ENCODE measurements at regions not wholly inside any gene's neighbourhood (a gene's known extent, or its start where the extent isn't known, plus 50 kb on each side); places are given as distances from the start of the nearest gene placed in this dataset.

- no peaks in the 10 kb centered on the region for H3F3A ChIP-seq (ENCODE audit: insufficient read depth, low read length)
- no peak overlapping the region for H3K9ac ChIP-seq (ENCODE audit: low read length)
- no peaks in the 10 kb centered on the region for H3K9me2 ChIP-seq (ENCODE audit: low read depth, low read length)
- no peak overlapping the region for H3K27ac ChIP-seq (ENCODE audit: low read depth, low read length, poor library complexity, severe bottlenecking)
- no peaks in the 10 kb centered on the region for H3K27me3 ChIP-seq (ENCODE audit: insufficient read depth, low read length)
- H3K4me1 ChIP-seq (ENCODE audit: insufficient read depth, low read length, severe bottlenecking), result no peaks in the 10 kb centered on the region
- no peaks in the 10 kb centered on the region for H4K20me1 ChIP-seq (ENCODE audit: insufficient read depth, low read length)
- no peaks in the 10 kb centered on the region for H3K79me2 ChIP-seq (ENCODE audit: insufficient read depth, low read length)
- no peak overlapping the region for H3K4me2 ChIP-seq (ENCODE audit: low read length)
- TF ChIP-seq CTCF (IDR thresholded peaks at IDR 0.05; ENCODE audit: low read length) (no peak), EZH2 (IDR thresholded peaks at IDR 0.05; ENCODE audit: borderline replicate concordance, low read length) (no peak)
- H3K36me3 ChIP-seq (ENCODE audit: insufficient read depth, low read length), result no peaks in the 10 kb centered on the region
- H2AFZ ChIP-seq (ENCODE audit: low read length), result no peak overlapping the region
- no peaks in the 10 kb centered on the region for H3K9me3 ChIP-seq (ENCODE audit: low read length)
- H3K4me3 ChIP-seq (ENCODE audit: low read depth, low read length, poor library complexity, severe bottlenecking), result no peak overlapping the region
Measured at GRCh38 chr5:91794856-91795548, 411.9 kb upstream of the ARRDC3 start.

GRCh38 chr5:91794455-91794854 lies 411.3 kb upstream of the ARRDC3 start:
- no peak overlapping the region for H2AFZ ChIP-seq (ENCODE audit: low read length)
- no peaks in the 10 kb centered on the region for H4K20me1 ChIP-seq (ENCODE audit: insufficient read depth, low read length)
- H3K4me1 ChIP-seq (ENCODE audit: insufficient read depth, low read length, severe bottlenecking), result no peaks in the 10 kb centered on the region
- no peak for TF ChIP-seq CTCF (IDR thresholded peaks at IDR 0.05; ENCODE audit: low read length)
- TF ChIP-seq EZH2 (IDR thresholded peaks at IDR 0.05; ENCODE audit: borderline replicate concordance, low read length), result no peak
- H3K9me2 ChIP-seq (ENCODE audit: low read depth, low read length), result no peaks in the 10 kb centered on the region
- H3K79me2 ChIP-seq (ENCODE audit: insufficient read depth, low read length), result no peaks in the 10 kb centered on the region
- no peaks in the 10 kb centered on the region for H3K27me3 ChIP-seq (ENCODE audit: insufficient read depth, low read length)
- H3K27ac ChIP-seq (ENCODE audit: low read depth, low read length, poor library complexity, severe bottlenecking), result no peak overlapping the region
- no peak overlapping the region for H3K4me2 ChIP-seq (ENCODE audit: low read length)
- H3K36me3 ChIP-seq (ENCODE audit: insufficient read depth, low read length), result no peaks in the 10 kb centered on the region
- no peaks in the 10 kb centered on the region for H3K9me3 ChIP-seq (ENCODE audit: low read length)
- no peak overlapping the region for H3K4me3 ChIP-seq (ENCODE audit: low read depth, low read length, poor library complexity, severe bottlenecking)
- H3K9ac ChIP-seq (ENCODE audit: low read length), result no peak overlapping the region
- no peaks in the 10 kb centered on the region for H3F3A ChIP-seq (ENCODE audit: insufficient read depth, low read length)

GRCh38 chr5:91787718-91788117 lies 404.6 kb upstream of the ARRDC3 start:
- no peak overlapping the region for H3K4me3 ChIP-seq (ENCODE audit: low read depth, low read length, poor library complexity, severe bottlenecking)
- H3K9me2 ChIP-seq (ENCODE audit: low read depth, low read length), result no peaks in the 10 kb centered on the region
- no peak overlapping the region for H3K9ac ChIP-seq (ENCODE audit: low read length)
- no peaks in the 10 kb centered on the region for H3K79me2 ChIP-seq (ENCODE audit: insufficient read depth, low read length)
- no peaks in the 10 kb centered on the region for H3F3A ChIP-seq (ENCODE audit: insufficient read depth, low read length)
- H4K20me1 ChIP-seq (ENCODE audit: insufficient read depth, low read length), result no peaks in the 10 kb centered on the region
- H3K27ac ChIP-seq (ENCODE audit: low read depth, low read length, poor library complexity, severe bottlenecking), result no peak overlapping the region
- no peaks in the 10 kb centered on the region for H3K27me3 ChIP-seq (ENCODE audit: insufficient read depth, low read length)
- no peak overlapping the region for H2AFZ ChIP-seq (ENCODE audit: low read length)
- TF ChIP-seq EZH2 (IDR thresholded peaks at IDR 0.05; ENCODE audit: borderline replicate concordance, low read length) (no peak), CTCF (IDR thresholded peaks at IDR 0.05; ENCODE audit: low read length) (no peak)
- H3K4me1 ChIP-seq (ENCODE audit: insufficient read depth, low read length, severe bottlenecking), result no peaks in the 10 kb centered on the region
- no peaks in the 10 kb centered on the region for H3K9me3 ChIP-seq (ENCODE audit: low read length)
- no peaks in the 10 kb centered on the region for H3K36me3 ChIP-seq (ENCODE audit: insufficient read depth, low read length)
- H3K4me2 ChIP-seq (ENCODE audit: low read length), result no peak overlapping the region

Measured in OCI-LY1 (cell line).